SK-N-SH treated with all-trans-retinoic acid at 6 μM for 48 hours (cell line): ENCODE measurements at regions not wholly inside any gene's neighbourhood (a gene's known extent, or its start where the extent isn't known, plus 50 kb on each side); places are given as distances from the start of the nearest gene placed in this dataset.

Experiments used
- ATAC-seq: fragments of 200-7000 bp; cut with Tn5 transposase; 3 replicates; pipeline ENCODE4 v1.9.1; 2020; ENCODE audit warnings: mild to moderate bottlenecking, moderate library complexity
- ARNTL ChIP-seq: fragments of 450-650 bp; formaldehyde crosslinking; IDR thresholded peaks from 2 replicates; pipeline ENCODE4 v1.5.0; 2020; ENCODE audit warnings: low read depth, mild to moderate bottlenecking, moderate library complexity, borderline replicate concordance
- BACH2 ChIP-seq: fragments of 250-450 bp; sonication (Bioruptor Pico); IDR thresholded peaks from 2 replicates; pipeline ENCODE4 v1.9.0; 2021; ENCODE audit warnings: mild to moderate bottlenecking, borderline replicate concordance
- CREB5 ChIP-seq: fragments of 250-450 bp; sonication (Bioruptor Pico); IDR thresholded peaks from 2 replicates; pipeline ENCODE4 v1.5.1; 2020; ENCODE audit warnings: low read depth, mild to moderate bottlenecking, moderate library complexity
- CSDC2 ChIP-seq: fragments of 250-450 bp; sonication (Bioruptor Pico); IDR thresholded peaks from 2 replicates; pipeline ENCODE4 v1.5.0; 2020; ENCODE audit warnings: mild to moderate bottlenecking, moderate library complexity
- CSRNP3 ChIP-seq: fragments of 250-450 bp; sonication (Bioruptor Pico); IDR thresholded peaks from 2 replicates; pipeline ENCODE4 v1.5.1; 2021; ENCODE audit warnings: mild to moderate bottlenecking, moderate library complexity
- ESRRG ChIP-seq: fragments of 250-450 bp; sonication (Bioruptor Pico); IDR thresholded peaks from 2 replicates; pipeline ENCODE4 v1.6.1; 2021; ENCODE audit warnings: mild to moderate bottlenecking
- GLIS3 ChIP-seq: fragments of 250-450 bp; sonication (Bioruptor Pico); IDR thresholded peaks from 2 replicates; pipeline ENCODE4 v1.5.0; 2020; ENCODE audit warnings: mild to moderate bottlenecking, moderate library complexity
- ISL1 ChIP-seq: fragments of 250-450 bp; sonication (Bioruptor Pico); IDR thresholded peaks from 2 replicates; pipeline ENCODE4 v2.1.2; 2022; ENCODE audit warnings: mild to moderate bottlenecking, moderate library complexity
- OSR1 ChIP-seq: fragments of 250-450 bp; sonication (Bioruptor Pico); IDR thresholded peaks from 2 replicates; pipeline ENCODE4 v1.8.0; 2022; ENCODE audit warnings: moderate library complexity, mild to moderate bottlenecking, inconsistent platforms
- PATZ1 ChIP-seq: fragments of 250-450 bp; sonication (Bioruptor Pico); IDR thresholded peaks from 2 replicates; pipeline ENCODE4 v1.8.0; 2020; ENCODE audit warnings: mild to moderate bottlenecking, moderate library complexity, borderline replicate concordance
- POU6F1 ChIP-seq: fragments of 250-450 bp; sonication (Bioruptor Pico); IDR thresholded peaks from 2 replicates; pipeline ENCODE4 v1.8.0; 2021; ENCODE audit warnings: low read depth, mild to moderate bottlenecking, moderate library complexity, borderline replicate concordance
- PPARA ChIP-seq: fragments of 250-450 bp; sonication (Bioruptor Pico); IDR thresholded peaks from 2 replicates; pipeline ENCODE4 v1.5.0; 2020; ENCODE audit warnings: mild to moderate bottlenecking, borderline replicate concordance
- RARB ChIP-seq: fragments of 250-450 bp; sonication (Bioruptor Pico); IDR thresholded peaks from 2 replicates; pipeline ENCODE4 v1.8.0; 2021; ENCODE audit warnings: mild to moderate bottlenecking, moderate library complexity
- SNAI2 ChIP-seq: fragments of 250-450 bp; sonication (Bioruptor Pico); IDR thresholded peaks from 2 replicates; pipeline ENCODE4 v1.5.0; 2020; ENCODE audit warnings: mild to moderate bottlenecking, moderate library complexity
- TCF4 ChIP-seq: fragments of 250-450 bp; sonication (Bioruptor Pico); IDR thresholded peaks from 2 replicates; pipeline ENCODE4 v1.8.0; 2021; ENCODE audit warnings: mild to moderate bottlenecking, moderate library complexity, borderline replicate concordance
- TOX ChIP-seq: fragments of 250-450 bp; sonication (Bioruptor Pico); IDR thresholded peaks from 2 replicates; pipeline ENCODE4 v1.8.0; 2021; ENCODE audit warnings: mild to moderate bottlenecking, moderate library complexity, borderline replicate concordance
- ZC3H10 ChIP-seq: fragments of 250-450 bp; sonication (Bioruptor Pico); IDR thresholded peaks from 2 replicates; pipeline ENCODE4 v1.5.1; 2021; ENCODE audit warnings: mild to moderate bottlenecking, moderate library complexity
- ZFP30 ChIP-seq: fragments of 450-650 bp; formaldehyde crosslinking; IDR thresholded peaks from 2 replicates; pipeline ENCODE4 v1.5.0; 2022; ENCODE audit warnings: mild to moderate bottlenecking, moderate library complexity
- ZNF565 ChIP-seq: fragments of 450-650 bp; formaldehyde crosslinking; conservative IDR thresholded peaks from 2 replicates; pipeline ENCODE4 v1.5.0; 2020; ENCODE audit warnings: low read depth, mild to moderate bottlenecking, moderate library complexity
- ZNF70 ChIP-seq: fragments of 450-650 bp; formaldehyde crosslinking; IDR thresholded peaks from 2 replicates; pipeline ENCODE4 v1.5.0; 2020; ENCODE audit warnings: mild to moderate bottlenecking, moderate library complexity
- ZNF8 ChIP-seq: fragments of 450-650 bp; formaldehyde crosslinking; IDR thresholded peaks from 2 replicates; pipeline ENCODE4 v1.5.0; 2020; ENCODE audit warnings: mild to moderate bottlenecking, moderate library complexity

GRCh38 chr19:28815257-28815656 lies 397.7 kb downstream of the UQCRFS1 start (continued):
- TF ChIP-seq CREB5 (CRISPR knock-in tag) (no peak), GLIS3 (CRISPR knock-in tag) (no peak), ZC3H10 (no peak), POU6F1 (CRISPR knock-in tag) (no peak), PATZ1 (CRISPR knock-in tag) (no peak), ISL1 (CRISPR knock-in tag) (no peak), TOX (CRISPR knock-in tag) (no peak), ARNTL (CRISPR knock-in tag) (no peak)

GRCh38 chr19:28794301-28794700 lies 418.6 kb downstream of the UQCRFS1 start:
- no peak for TF ChIP-seq ZNF8 (CRISPR knock-in tag)
- TF ChIP-seq ZFP30 (CRISPR knock-in tag): no peak
- TF ChIP-seq CSRNP3 (CRISPR knock-in tag): no peak
- no peak for TF ChIP-seq PPARA (CRISPR knock-in tag)
- no peak for TF ChIP-seq CSDC2 (CRISPR knock-in tag)
- no peak for TF ChIP-seq BACH2 (CRISPR knock-in tag)
- TF ChIP-seq TOX (CRISPR knock-in tag): no peak
- no peak for TF ChIP-seq POU6F1 (CRISPR knock-in tag)
- TF ChIP-seq ESRRG (CRISPR knock-in tag): no peak
- TF ChIP-seq ZNF70 (CRISPR knock-in tag): no peak
- no peak for TF ChIP-seq TCF4 (CRISPR knock-in tag)
- TF ChIP-seq PATZ1 (CRISPR knock-in tag): no peak
- no peak for TF ChIP-seq ZNF565
- no peak for TF ChIP-seq RARB

GRCh38 chr19:28793391-28794168 lies 419.4 kb downstream of the UQCRFS1 start:
- no peak for ATAC-seq
- TF ChIP-seq OSR1: no peak
- no peak for TF ChIP-seq CREB5 (CRISPR knock-in tag)
- no peak for TF ChIP-seq SNAI2
- no peak for TF ChIP-seq CSRNP3 (CRISPR knock-in tag)
- no peak for TF ChIP-seq PATZ1 (CRISPR knock-in tag)
- no peak for TF ChIP-seq ISL1 (CRISPR knock-in tag)
- no peak for TF ChIP-seq ZNF8 (CRISPR knock-in tag)
- no peak for TF ChIP-seq CSDC2 (CRISPR knock-in tag)

More at GRCh38 chr19:28794301-28794700, 418.6 kb downstream of the UQCRFS1 start:
- no peak for ATAC-seq
